GM23338 (cell line): ENCODE measurements at regions not wholly inside any gene's neighbourhood (a gene's known extent, or its start where the extent isn't known, plus 50 kb on each side); places are given as distances from the start of the nearest gene placed in this dataset.

Source experiments
- CTCF ChIP-seq, 2 experiments: fragments of 200-600 bp in 1 of 2; sonication (generic) in 1 of 2; conservative IDR thresholded peaks; 2 replicates each; pipeline versions ENCODE4 v1.5.1 to v1.6.1; 2016 to 2017; ENCODE audit warnings: antibody characterized with exemption in 2 of 2, low read depth in 2 of 2, mild to moderate bottlenecking in 2 of 2, moderate library complexity in 1 of 2
- EZH2 ChIP-seq: fragments of 200-600 bp; sonication (generic); IDR thresholded peaks from one replicate; pipeline ENCODE4 v1.8.0; 2017; ENCODE audit warnings: antibody characterized with exemption, mild to moderate bottlenecking, low read depth; ENCODE audit not compliant: unreplicated experiment
- EZH2phosphoT487 ChIP-seq: fragments of 200-600 bp; sonication (generic); IDR thresholded peaks from one replicate; pipeline ENCODE4 v1.8.1; 2018; ENCODE audit warnings: antibody characterized with exemption; ENCODE audit not compliant: unreplicated experiment
- JUNB ChIP-seq: IDR thresholded peaks from one replicate; pipeline ENCODE4 v1.6.1; 2016; ENCODE audit warnings: antibody characterized with exemption; ENCODE audit not compliant: unreplicated experiment
- TF ChIP-seq, protein P1 (sequence below): IDR thresholded peaks from one replicate; pipeline ENCODE4 v1.6.1; 2018; ENCODE audit warnings: antibody characterized with exemption; ENCODE audit not compliant: unreplicated experiment

GRCh38 chr2:168392797-168393196 is 63.3 kb upstream of the CERS6 start:
- TF ChIP-seq CTCF (conservative IDR thresholded peaks at IDR 0.05; ENCODE audit: low read depth in 2 of 2) (no peak), EZH2phosphoT487 (no peak), EZH2 (no peak), JUNB (no peak)
- TF ChIP-seq, protein P1, sequence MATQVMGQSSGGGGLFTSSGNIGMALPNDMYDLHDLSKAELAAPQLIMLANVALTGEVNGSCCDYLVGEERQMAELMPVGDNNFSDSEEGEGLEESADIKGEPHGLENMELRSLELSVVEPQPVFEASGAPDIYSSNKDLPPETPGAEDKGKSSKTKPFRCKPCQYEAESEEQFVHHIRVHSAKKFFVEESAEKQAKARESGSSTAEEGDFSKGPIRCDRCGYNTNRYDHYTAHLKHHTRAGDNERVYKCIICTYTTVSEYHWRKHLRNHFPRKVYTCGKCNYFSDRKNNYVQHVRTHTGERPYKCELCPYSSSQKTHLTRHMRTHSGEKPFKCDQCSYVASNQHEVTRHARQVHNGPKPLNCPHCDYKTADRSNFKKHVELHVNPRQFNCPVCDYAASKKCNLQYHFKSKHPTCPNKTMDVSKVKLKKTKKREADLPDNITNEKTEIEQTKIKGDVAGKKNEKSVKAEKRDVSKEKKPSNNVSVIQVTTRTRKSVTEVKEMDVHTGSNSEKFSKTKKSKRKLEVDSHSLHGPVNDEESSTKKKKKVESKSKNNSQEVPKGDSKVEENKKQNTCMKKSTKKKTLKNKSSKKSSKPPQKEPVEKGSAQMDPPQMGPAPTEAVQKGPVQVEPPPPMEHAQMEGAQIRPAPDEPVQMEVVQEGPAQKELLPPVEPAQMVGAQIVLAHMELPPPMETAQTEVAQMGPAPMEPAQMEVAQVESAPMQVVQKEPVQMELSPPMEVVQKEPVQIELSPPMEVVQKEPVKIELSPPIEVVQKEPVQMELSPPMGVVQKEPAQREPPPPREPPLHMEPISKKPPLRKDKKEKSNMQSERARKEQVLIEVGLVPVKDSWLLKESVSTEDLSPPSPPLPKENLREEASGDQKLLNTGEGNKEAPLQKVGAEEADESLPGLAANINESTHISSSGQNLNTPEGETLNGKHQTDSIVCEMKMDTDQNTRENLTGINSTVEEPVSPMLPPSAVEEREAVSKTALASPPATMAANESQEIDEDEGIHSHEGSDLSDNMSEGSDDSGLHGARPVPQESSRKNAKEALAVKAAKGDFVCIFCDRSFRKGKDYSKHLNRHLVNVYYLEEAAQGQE: no peak
